ENCODE measurements at regions not wholly inside any gene's neighbourhood (a gene's known extent, or its start where the extent isn't known, plus 50 kb on each side); places are given as distances from the start of the nearest gene placed in this dataset.

DNA sequence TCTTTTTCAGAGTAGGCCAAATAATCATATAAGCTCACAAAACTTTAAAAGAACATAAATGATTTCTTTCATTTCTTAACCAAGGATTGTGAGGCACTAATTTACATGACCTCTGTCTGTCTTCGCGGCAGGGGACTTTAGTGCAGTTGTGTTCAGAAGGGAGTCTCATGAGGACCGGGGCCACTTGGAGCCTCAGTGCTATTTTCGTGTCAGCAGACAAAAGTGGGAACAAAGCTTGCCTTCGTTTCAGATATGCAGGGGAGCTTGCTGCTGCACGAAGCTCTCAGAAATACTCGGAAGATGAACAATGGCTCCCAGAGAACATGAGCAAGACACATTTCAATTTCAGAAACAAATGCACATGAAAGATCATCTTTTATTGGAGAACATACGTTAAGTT is 497.0 kb downstream of the CDH26 start:
- Histone ChIP-seq H3K4me2 (ENCODE audit: low read length) (no peak overlapping the region), H3K79me2 (ENCODE audit: low read length) (no peaks in the 10 kb centered on the region), H3K4me3 (ENCODE audit: low read length) (no peak overlapping the region), H2AFZ (ENCODE audit: low read length) (no peak overlapping the region), H3K4me1 (ENCODE audit: insufficient read depth, low read length) (no peaks in the 10 kb centered on the region), H3K9ac (ENCODE audit: low read length) (no peak overlapping the region), H4K20me1 (ENCODE audit: low read length) (no peaks in the 10 kb centered on the region), H3K27ac (ENCODE audit: low read length) (no peak overlapping the region), H3K9me2 (replicated peaks; ENCODE audit: low read length) (no peaks in the 10 kb centered on the region), H3F3A (ENCODE audit: low read length, unreplicated experiment) (no peaks in the 10 kb centered on the region), H3K9me3 (ENCODE audit: low read length) (peaks cover 8% of the 10 kb centered on the region; the same call in 1 of the 2 replicates), H3K27me3 (ENCODE audit: low read length) (peaks cover 9% of the 10 kb centered on the region; the same call in 1 of the 2 replicates), H3K36me3 (ENCODE audit: low read depth, low read length) (no peaks in the 10 kb centered on the region)
- TF ChIP-seq EZH2phosphoT487 (IDR thresholded peaks at IDR 0.05; ENCODE audit: borderline replicate concordance, low read length) (no peak), CTCF (conservative IDR thresholded peaks at IDR 0.05; ENCODE audit: low read depth, low read length) (no peak), EZH2 (IDR thresholded peaks at IDR 0.05; ENCODE audit: low read length, unreplicated experiment) (no peak)
- ATAC-seq (no peak), DNase-seq (no peak)
- CTCF ChIA-PET, result no interaction called here
- POLR2A ChIA-PET (ENCODE audit: unreplicated experiment), result no interaction called here
- no TSS peak for BruUV-seq (replicated peaks)
- intact Hi-C loops (cut with micrococcal nuclease), result no loop called here

DNA sequence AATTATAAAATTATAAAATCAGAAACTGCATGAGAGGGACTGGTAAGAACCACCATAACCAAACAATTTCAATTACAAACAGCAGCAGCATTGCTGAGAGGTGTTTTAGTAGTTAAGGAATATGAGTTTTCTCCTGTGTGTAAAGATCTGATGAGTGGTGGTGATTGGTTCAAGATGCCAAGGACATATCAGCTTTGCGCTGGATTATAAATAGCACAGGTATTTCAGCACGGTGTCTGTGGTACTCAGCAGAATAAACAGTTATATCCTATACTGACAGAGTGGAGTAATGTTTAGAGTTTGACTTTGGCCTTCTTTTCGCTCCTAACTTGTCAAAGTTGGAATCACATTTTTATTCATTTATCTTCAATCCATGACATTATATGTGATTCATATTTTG is 501.0 kb downstream of the CDH26 start:
- no TSS peak for BruUV-seq (replicated peaks)
- Histone ChIP-seq H3K4me2 (ENCODE audit: low read length) (no peak overlapping the region), H3K27ac (ENCODE audit: low read length) (no peak overlapping the region), H3K4me1 (ENCODE audit: insufficient read depth, low read length) (no peaks in the 10 kb centered on the region), H3K9ac (ENCODE audit: low read length) (no peak overlapping the region), H2AFZ (ENCODE audit: low read length) (no peak overlapping the region), H3K36me3 (ENCODE audit: low read depth, low read length) (no peaks in the 10 kb centered on the region), H4K20me1 (ENCODE audit: low read length) (no peaks in the 10 kb centered on the region), H3K27me3 (ENCODE audit: low read length) (no peaks in the 10 kb centered on the region), H3F3A (ENCODE audit: low read length, unreplicated experiment) (no peaks in the 10 kb centered on the region), H3K4me3 (ENCODE audit: low read length) (no peak overlapping the region), H3K9me2 (replicated peaks; ENCODE audit: low read length) (no peaks in the 10 kb centered on the region), H3K79me2 (ENCODE audit: low read length) (no peaks in the 10 kb centered on the region), H3K9me3 (ENCODE audit: low read length) (peaks cover 24% of the 10 kb centered on the region; the same call in 1 of the 2 replicates)
- DNase-seq, result no peak
- no peak for TF ChIP-seq EZH2phosphoT487 (IDR thresholded peaks at IDR 0.05; ENCODE audit: borderline replicate concordance, low read length)
- no peak for TF ChIP-seq CTCF (conservative IDR thresholded peaks at IDR 0.05; ENCODE audit: low read depth, low read length)
- no peak for TF ChIP-seq EZH2 (IDR thresholded peaks at IDR 0.05; ENCODE audit: low read length, unreplicated experiment)
- POLR2A ChIA-PET (ENCODE audit: unreplicated experiment), result no interaction called here
- intact Hi-C loops (cut with micrococcal nuclease), result no loop called here
- ATAC-seq, result no peak
- CTCF ChIA-PET, result no interaction called here

DNA sequence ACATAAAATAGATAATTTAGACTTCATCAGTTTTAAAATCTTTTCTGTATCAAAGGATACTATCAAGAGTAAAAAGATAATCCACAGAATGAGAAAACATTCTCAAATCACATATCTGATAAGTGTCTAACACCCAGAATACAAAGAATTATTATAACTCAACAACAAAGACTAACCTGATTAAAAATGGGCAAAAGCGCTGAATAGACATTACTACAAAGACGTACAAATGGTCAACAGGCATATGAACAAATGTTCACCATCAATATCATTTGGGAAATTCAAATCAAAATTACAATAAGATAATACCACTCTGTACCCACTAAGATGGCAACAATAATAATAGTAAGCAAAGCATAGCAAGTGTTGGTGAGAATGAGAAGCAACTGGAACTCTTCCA is 503.8 kb downstream of the CDH26 start:
- Histone ChIP-seq H3K9me3 (ENCODE audit: low read length) (peaks cover 24% of the 10 kb centered on the region; the same call in 1 of the 2 replicates), H4K20me1 (ENCODE audit: low read length) (no peaks in the 10 kb centered on the region), H3K9ac (ENCODE audit: low read length) (no peak overlapping the region), H3K4me3 (ENCODE audit: low read length) (no peak overlapping the region), H3K9me2 (replicated peaks; ENCODE audit: low read length) (no peaks in the 10 kb centered on the region), H3F3A (ENCODE audit: low read length, unreplicated experiment) (no peaks in the 10 kb centered on the region), H3K27ac (ENCODE audit: low read length) (no peak overlapping the region), H2AFZ (ENCODE audit: low read length) (no peak overlapping the region), H3K4me2 (ENCODE audit: low read length) (no peak overlapping the region), H3K4me1 (ENCODE audit: insufficient read depth, low read length) (no peaks in the 10 kb centered on the region), H3K79me2 (ENCODE audit: low read length) (no peaks in the 10 kb centered on the region), H3K27me3 (ENCODE audit: low read length) (no peaks in the 10 kb centered on the region), H3K36me3 (ENCODE audit: low read depth, low read length) (no peaks in the 10 kb centered on the region)
- ATAC-seq (no peak), DNase-seq (no peak)
- intact Hi-C loops (cut with micrococcal nuclease), result no loop called here
- TF ChIP-seq CTCF (conservative IDR thresholded peaks at IDR 0.05; ENCODE audit: low read depth, low read length) (no peak), EZH2 (IDR thresholded peaks at IDR 0.05; ENCODE audit: low read length, unreplicated experiment) (no peak), EZH2phosphoT487 (IDR thresholded peaks at IDR 0.05; ENCODE audit: borderline replicate concordance, low read length) (no peak)
- CTCF ChIA-PET, result no interaction called here
- no TSS peak for BruUV-seq (replicated peaks)
- POLR2A ChIA-PET (ENCODE audit: unreplicated experiment), result no interaction called here
